Daoy (cell line): ENCODE measurements at regions not wholly inside any gene's neighbourhood (a gene's known extent, or its start where the extent isn't known, plus 50 kb on each side); places are given as distances from the start of the nearest gene placed in this dataset.

Source experiments
- DNase-seq: peaks from one replicate; pipeline ENCODE4 v3.0.0-alpha.2; 2015; ENCODE audit warnings: low read depth

DNA sequence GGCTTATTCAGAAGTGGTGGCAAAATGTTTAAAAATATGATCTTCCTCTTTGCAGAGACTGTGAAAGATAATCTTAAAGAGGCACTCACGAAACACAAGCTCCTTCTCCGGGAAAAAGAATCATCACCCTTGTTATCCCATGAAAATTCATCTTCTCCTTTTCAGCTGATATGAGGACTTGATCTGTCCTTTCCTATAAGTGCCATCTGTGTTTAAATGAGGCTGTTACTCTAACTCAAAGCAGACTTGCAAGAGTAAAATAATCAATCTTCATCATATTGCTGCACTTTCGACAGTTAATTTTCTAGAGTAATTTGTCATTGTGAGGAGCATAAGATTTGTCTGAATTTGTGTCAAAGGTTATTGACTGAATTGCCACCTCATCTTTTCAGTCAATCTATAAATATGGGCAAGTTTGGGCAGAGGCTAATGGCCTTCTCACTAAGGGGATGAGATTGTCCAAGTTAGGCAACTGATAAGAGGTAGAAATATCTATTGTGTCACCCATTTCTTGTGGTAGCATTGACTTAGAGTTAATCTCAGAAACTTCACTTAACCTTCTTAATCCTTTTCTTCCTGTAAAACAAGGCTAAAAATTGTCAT, 452.9 kb downstream of the GRXCR1 start:
- no peak for DNase-seq

DNA sequence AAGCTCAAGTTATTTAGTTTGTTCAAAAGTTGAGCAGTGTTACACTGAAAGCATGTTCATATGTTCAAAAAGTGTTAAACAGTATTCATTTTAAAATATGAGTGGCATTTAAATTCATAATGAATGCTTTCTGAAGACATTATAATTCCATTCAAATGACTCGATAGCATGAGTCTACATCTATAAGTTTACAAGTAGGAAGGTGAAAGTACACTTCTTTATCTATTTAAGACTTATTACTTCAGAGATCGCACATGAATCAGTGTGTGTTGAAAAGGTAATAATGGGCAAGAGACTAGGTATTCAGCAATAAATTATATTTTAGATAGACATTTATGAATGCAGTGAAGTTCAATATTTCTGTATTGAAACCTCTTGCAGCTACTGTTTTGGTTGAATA, 456.1 kb downstream of the GRXCR1 start:
- no peak for DNase-seq

DNA sequence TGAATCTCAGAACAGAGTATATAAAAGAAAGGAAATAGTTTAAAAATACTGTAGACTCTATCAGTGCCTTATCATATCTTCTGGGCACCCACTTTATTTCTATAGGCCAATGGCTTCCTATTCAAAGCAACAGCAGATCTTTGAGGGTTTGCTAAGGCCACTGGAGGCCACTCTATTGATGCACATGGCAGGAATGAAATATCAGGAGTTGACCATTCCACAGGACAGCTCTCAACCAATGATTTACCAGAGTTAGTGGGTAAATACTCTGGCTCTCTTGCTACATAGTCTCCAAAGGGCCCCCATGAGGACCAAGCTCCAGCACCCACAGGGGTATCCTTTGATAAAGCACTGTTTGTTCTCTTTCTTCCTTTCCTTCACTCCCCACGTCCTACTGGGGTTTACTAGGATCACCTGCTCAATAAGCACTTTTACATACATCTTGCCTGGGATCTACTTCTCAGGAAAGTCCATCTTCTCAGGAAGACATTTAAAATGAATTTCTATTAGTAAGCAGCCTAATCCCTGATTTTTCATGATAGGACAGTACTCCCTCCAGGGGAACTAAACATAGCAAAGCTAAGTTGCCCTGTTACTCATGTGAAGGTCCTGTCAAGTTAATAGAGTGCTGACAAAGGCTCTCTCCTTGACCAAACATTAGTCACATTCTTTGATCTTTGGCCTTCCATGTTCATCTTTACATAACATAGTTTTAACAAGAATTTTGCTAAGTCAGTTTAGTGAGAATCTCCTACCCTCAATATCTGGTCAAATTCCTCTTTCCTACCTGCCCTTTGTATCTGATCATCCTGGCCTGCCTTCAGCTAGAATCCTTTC, 459.7 kb downstream of the GRXCR1 start:
- DNase-seq = no peak

DNA sequence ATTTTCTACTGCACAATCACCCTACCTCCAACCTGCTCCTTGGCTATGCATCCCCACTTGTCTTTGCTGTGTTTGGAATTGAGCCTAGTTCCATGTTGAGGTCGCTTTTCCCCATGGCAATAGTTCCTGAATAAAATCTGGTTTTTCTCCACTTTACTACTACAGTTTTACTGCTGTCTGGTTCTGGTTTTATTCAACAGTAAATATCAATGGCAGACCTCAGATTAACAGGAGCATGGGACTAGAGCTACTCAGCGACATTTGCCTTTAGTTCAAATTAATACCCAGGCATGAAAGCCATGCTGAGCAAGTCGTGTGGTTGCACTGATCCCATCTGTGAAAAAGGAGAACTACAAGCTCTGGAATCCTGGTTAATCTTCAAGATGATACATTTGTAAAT, 460.3 kb downstream of the GRXCR1 start:
- no peak for DNase-seq

DNA sequence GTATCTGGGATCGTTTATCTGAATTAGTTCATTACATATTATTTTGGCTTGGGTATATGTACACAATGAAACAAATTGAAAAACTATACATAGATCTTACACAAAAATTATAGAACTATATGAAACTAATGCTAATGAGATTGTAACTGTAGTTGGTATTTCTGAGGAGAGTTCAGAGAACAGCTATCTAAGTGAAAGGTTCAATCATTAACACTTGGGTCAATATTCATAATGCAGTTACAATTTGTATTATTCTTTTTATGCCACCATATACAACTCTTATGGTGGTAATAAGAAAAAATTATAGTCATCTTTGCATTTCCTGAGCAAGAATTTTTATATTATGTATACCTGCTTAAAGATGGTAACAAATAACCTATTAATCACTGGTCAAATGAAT, 461.0 kb downstream of the GRXCR1 start:
- DNase-seq = no peak

DNA sequence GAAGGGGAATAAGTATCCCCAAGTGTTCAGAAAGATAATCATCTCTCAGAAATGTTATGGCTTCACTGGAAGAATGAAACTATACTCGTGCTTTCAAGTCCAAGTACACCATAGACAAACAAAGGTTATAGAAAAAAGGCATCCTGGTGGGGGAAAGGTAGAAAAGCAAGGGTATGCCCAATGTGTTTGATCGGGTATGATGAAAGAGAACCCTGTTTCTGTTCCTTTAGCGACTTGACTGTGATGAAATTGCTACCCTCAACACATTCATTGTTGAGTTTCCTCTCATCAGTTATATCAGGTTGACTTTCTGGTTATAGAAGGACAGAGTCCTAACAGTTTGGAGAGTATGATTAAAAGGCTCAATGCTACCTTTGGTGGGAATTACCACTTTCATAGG, 464.3 kb downstream of the GRXCR1 start:
- DNase-seq = no peak

DNA sequence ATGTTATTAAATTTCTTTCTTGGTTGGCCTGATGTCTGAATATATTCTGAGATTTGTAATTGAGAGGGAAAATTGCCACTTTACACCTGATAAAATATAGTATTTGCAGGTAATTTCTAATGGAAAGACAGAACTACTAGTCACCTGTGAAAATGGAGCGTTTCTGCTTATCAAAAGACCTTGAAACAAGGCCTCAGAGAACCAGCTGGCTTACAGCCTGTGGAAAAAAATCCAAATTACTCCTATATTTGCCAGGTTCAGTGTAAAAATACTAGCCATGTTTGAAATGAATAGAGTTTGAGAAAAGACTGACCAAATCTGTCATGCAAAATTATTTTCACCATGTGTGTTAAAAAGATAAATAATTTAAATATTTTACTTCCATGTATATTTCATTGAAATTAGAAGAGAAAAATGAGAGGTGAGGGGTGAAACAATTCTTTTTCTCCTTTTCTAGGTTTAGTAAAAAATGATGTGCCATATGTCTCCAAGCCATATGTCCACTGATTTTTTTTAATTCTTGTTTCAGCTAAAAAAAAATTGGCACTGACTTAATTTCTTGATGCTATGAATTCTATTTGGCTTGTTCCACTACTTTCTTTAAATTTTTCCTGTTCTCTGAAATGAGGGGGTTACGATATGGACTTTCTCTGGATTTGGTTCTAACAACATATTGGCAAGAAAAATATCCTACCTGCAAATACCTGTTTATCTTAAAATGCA, 464.9 kb downstream of the GRXCR1 start:
- DNase-seq = no peak

DNA sequence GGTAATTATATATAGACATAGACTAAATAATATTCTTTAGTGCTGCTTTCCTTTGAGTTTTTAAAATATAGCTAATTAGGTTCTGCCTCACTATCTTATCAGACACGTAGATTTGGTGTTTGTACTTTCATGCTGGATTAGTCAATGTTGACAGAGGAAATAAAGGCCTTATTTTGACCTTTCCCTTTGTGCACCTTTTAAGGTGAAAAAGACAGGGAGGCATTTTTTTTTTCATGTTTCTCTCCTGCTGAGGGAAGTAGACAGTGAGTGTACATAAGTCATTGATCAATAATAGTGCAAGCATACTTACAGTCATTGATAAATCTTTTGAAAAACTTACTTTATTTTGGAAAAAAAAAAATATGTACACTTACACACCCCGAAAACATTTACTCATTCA, 467.8 kb downstream of the GRXCR1 start:
- no peak for DNase-seq

DNA sequence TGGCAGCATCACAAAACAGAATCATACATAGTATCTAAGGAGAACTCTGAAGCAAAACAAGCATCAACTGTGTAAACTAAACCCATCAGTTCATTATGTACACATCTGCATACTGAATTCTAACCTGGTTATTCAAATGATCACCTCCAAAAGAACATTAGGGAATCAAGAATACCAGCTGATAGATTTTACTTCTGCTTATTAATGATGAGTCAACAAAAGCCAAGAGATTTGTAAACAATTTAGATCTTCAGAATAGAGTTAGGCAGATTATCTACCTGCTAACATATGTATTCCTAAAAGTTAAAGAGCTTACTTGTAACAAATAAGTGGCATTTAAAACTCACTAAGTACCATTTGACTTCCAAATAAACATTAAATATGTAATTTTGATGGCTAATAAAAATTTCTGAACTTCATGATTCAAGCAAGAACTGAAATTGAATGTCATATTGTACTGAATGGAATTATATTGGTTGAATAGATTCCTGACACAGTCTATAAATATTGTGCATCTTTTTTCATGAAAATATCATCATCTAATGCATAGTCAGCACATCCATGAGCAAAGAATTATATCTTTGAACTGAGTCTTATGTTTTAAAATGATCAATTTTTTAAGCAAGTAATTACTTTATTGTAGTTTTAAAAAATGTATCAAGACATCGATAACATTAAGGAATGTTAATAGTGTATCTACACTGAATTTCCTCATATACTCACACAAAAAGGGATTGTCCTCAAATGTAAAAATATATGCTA, 470.5 kb downstream of the GRXCR1 start:
- DNase-seq = no peak

DNA sequence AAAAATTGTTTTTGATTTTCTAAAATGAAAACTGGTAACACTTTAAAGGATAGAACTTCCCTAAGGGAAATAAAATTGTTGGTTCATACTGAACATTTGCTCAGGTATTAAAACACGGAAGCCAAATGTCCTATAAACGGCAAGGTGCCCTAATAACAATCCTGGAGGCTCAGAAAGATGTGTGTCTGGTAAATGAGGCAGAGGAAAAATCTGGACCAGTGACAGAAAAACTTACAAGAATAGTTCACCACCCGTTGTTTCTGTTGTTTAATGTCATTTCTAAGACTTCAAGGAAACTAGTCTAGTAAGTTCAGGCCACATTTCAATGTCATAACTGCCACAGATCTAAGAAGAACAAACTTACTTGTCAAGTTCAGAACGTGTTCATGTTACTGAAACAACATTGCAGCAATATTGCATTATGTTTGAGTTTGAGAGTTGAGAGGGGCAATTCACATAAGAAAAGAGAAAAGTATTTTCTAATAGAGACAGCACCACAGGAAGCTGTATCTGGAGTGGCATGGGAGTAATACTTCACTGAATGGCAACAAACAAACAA, 476.6 kb downstream of the GRXCR1 start:
- no peak for DNase-seq

DNA sequence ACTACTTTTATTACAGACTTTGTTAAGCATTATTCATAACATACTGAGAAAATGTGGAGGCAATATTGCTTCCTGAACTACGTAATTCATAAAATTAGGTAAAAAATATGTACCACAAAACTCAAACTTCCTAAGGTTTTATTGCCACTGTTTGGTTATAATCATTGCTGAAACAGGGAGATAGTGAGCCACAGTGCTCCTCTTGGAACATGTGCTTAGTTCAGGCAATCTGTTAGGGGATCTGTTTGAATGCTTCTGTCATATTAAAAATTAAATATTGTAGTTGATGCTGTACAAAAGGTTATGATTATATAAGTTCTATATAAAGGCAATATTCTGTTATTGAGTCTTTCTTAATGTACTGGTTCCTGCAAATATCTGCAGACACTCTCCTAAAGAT, 480.7 kb downstream of the GRXCR1 start:
- DNase-seq = no peak

DNA sequence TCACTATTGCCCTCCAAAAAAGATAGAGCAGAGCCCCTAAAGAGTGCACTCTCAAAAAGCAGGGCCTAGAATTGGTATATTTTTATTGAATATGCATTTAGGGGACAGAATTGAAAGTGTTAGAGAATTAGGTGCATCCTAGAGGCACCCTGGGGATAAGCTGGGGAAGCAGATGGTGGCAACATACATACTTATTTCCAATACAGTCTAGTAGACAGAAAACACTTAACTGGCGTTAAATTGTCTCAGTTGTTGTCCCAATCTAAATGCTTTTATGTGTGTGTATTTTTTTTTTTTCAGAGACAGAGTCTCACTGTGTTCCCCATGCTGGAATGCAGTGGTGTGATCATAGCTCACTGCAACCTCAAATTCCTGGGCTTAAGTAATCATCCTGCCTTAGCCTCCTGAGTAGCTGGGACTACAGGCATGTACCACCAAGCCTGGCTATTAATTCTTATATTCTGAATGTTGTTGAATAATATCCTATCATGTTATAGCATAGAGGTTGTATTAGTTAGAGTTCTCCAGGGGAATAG, 481.8 kb downstream of the GRXCR1 start:
- DNase-seq = no peak

DNA sequence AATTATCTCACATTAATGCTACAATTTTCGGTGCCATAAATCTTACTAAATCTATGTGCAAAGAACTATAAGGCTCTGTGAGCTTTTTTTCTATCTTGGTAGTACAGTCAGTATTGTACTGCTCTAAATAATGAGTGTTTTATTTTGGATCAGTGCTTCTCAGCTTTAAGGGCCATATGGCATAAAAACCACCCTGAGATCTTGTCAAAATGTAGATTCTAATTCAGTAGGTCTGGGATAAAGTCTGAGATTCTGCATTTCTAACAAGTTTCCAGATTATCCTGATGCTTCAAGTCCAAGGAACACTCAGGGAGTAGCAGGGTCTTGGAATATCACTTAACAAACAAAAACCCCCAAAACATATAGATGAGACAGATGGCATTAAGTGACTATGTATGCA, 486.5 kb downstream of the GRXCR1 start:
- no peak for DNase-seq

DNA sequence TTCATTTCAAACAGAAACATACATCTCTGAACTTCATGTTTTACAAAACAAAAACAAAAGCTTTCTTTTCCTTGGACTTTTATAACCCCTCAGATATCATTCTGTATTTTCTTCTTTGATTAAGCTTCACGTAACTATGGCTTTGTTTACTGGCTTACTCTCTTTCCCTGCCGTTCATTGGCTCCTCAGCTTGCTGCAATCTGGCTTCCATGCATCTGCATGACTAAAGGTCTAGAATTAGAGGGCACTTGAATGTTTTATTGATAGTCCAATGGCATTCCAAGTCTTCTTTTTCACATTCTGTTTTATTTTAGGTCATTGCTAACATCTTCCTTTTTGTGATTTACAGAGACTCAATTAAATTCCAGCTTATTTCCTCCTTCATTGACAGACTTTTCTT, 487.6 kb downstream of the GRXCR1 start:
- DNase-seq = no peak

DNA sequence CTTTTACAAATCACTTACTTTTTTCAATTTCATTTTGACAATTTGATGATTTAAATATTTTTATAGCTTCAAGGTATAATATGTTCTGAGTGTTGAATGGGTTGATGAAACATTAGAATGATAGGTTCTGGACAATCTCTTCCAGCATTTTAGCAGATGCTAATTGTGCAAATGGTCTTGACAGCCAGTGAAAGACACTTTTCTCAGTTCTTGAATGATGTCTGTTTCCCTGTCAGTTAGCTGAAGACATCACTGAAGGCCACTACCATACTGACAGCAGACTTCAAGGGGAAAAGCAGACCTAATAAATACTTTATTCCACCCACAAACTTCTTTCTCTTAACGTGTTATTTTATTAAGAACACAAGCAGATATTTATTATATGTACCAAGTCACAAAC, 498.6 kb downstream of the GRXCR1 start:
- DNase-seq = no peak

DNA sequence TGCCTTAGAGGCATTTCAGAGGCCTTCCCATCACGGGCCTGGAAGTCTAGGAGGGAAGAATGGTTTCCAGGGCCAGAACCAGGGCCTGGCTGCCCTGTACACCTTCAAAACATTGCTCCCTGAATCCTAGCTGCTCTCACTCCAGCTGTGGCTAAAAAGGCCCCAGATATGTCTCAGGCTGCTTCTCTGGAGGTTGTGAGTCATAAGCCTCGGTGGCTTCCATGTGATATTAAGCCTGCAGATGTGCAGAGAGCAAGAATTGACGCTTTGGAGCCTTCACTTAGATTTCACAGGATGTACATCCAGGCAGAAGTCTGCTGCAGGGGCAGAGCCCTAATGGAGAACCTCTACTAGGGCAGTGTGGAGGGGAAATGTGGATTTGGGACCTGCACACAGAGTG, 502.5 kb downstream of the GRXCR1 start:
- DNase-seq = no peak

DNA sequence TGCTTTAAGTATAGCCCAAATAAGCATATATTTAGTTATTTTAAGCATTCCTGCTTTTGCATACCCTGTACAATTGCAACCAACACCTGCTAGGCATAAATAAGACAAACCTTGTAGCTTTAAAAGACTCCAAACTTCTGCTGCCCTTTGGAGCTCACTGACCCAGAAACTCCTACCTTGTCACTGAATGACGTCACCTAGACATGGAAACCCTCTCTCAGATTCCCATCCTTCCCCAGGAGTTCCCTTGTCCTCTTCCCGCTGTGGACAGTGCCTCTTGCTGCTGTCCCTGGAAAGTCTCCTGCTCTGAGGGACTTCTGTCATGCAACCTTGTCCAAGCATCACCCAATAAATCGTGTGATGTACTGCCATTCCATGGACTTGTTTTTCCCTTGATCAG, 507.2 kb downstream of the GRXCR1 start:
- no peak for DNase-seq

DNA sequence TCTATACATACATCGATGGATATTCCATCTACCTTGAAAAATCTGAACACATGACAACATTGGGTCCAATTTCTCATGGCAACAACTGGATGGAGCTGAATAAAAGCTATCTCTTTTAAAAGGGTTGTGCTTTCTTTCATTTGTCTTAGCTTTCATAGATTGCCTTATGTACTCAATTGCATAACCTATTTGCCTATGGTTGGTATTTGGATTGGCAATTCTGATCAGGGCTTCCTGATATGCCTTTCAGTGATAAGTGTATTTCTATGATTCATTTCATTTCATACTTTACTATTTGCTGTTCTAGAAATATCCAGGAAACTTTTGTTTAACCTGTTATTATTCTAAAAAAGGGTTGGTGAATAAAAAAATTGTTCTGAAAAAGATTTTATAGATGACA, 509.9 kb downstream of the GRXCR1 start:
- no peak for DNase-seq

DNA sequence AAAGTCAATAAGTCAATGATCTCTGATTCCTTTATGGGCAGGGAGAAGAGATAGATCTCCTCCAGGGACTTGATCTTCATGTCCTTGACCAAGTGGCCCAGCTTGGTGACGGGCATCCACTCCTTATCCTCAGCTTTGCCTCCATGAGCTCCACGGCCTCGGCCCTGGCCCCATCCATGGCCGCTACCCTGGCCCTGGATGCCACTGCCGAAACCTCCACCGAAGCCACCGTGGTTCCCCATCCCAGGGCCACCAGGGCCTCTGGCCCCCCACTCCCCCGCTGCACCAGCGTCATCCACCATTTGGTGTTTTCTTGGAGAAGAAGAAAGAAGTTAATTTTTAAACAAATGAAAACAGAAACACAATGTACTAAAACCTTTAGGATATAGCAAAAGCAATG, 518.1 kb downstream of the GRXCR1 start:
- no peak for DNase-seq

DNA sequence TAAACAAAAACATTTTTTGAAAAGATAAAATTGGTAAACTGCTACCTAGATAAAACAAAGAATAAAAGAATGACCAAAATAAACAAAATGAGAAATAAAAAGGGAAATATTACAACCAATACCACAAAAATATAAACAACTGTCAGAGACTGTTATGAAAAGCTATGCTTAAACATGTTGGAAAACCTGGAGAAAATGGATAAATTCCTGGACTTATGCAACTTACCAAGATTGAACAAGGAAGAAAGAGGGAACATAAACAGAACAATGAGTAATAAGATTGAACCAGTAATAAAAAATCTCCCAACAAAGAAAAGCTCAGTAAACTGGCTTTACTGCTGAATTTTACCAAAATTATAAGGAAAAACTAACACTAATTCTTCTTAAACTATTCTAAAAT, 518.7 kb downstream of the GRXCR1 start:
- no peak for DNase-seq

DNA sequence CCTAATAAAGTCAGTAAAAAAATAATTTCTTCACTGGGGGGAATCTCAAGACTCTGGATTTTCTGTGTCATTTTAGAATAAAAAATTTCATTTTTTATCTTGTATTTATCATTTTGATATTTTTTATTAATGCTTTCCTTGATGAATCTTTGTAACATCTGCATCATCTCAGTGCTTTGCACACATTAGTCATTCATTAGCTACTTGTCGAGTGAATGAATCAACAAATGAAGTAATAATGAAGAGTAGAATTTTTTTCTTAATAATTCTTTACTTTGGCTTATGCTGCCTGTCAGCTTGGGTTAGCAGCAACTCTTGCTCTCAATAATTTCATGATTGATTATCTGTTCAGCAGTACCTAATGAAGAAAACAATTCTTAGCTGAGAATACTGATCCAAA, 530.8 kb downstream of the GRXCR1 start:
- DNase-seq = no peak

DNA sequence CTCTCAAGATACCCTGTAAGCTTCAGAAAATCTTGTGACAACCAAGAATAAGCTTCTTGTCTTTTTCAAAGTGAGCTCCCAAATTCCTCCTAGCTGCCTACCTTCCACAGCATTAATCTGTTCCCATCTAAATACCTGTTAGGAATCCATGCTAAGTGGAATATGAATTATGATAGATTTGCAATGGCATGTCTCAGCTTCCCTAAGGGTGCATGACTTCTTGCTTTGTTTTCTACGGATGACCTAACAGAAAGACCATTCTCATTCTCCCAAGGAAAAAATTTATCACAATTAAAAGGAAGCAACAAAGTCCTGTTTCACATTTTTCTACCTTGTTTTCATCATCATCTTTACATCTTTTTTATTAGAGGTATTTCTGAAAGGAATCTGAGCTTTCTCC, 532.7 kb downstream of the GRXCR1 start:
- DNase-seq = no peak
